H9 (cell line): ENCODE measurements at regions not wholly inside any gene's neighbourhood (a gene's known extent, or its start where the extent isn't known, plus 50 kb on each side); places are given as distances from the start of the nearest gene placed in this dataset.

Experiments used
- DNase-seq: peaks from one replicate; pipeline ENCODE4 v3.0.0-alpha.2; 2017
- H2AFZ ChIP-seq: one replicate; pipeline ENCODE4 v1.6.1; 2013; ENCODE audit warnings: mild to moderate bottlenecking, low read length, control low read depth, moderate library complexity
- H2AK5ac ChIP-seq: 2 replicates; pipeline ENCODE4 v1.6.1; 2013; ENCODE audit warnings: low read length, control low read depth, mixed read lengths; ENCODE audit not compliant: insufficient read length
- H2BK120ac ChIP-seq: one replicate; pipeline ENCODE4 v1.6.1; 2013; ENCODE audit warnings: low read depth, mild to moderate bottlenecking, low read length, control low read depth, inconsistent platforms; ENCODE audit not compliant: poor library complexity, severe bottlenecking
- H2BK12ac ChIP-seq: 2 replicates; pipeline ENCODE4 v1.6.1; 2013; ENCODE audit warnings: low read length, control low read depth, mixed read lengths, low read depth; ENCODE audit not compliant: insufficient read length
- H2BK15ac ChIP-seq: 2 replicates; pipeline ENCODE4 v1.6.1; 2013; ENCODE audit warnings: low read depth, low read length, control low read depth
- H2BK20ac ChIP-seq: one replicate; pipeline ENCODE4 v1.6.1; 2013; ENCODE audit warnings: low read depth, mild to moderate bottlenecking, low read length, control low read depth, inconsistent platforms; ENCODE audit not compliant: poor library complexity, severe bottlenecking
- H2BK5ac ChIP-seq: 2 replicates; pipeline ENCODE4 v1.6.1; 2013; ENCODE audit warnings: low read length, control low read depth, mixed read lengths; ENCODE audit not compliant: insufficient read length
- H3K14ac ChIP-seq: 2 replicates; pipeline ENCODE4 v1.6.1; 2013; ENCODE audit warnings: low read length, control low read depth; ENCODE audit not compliant: insufficient read depth
- H3K18ac ChIP-seq: 2 replicates; pipeline ENCODE4 v1.6.1; 2013; ENCODE audit warnings: low read depth, mild to moderate bottlenecking, mixed read lengths, low read length, control low read depth; ENCODE audit not compliant: insufficient read length
- H3K23ac ChIP-seq: 2 replicates; pipeline ENCODE4 v1.6.1; 2013; ENCODE audit warnings: low read length, control low read depth, mixed read lengths, low read depth; ENCODE audit not compliant: insufficient read length
- H3K23me2 ChIP-seq: 2 replicates; pipeline ENCODE4 v1.6.1; 2013; ENCODE audit warnings: low read depth, mild to moderate bottlenecking, mixed read lengths, low read length, control low read depth; ENCODE audit not compliant: insufficient read length, poor library complexity, severe bottlenecking
- H3K27ac ChIP-seq: 2 replicates; pipeline ENCODE4 v1.5.1; 2013; ENCODE audit warnings: low read length, control low read depth, mixed read lengths, low read depth; ENCODE audit not compliant: insufficient read length
- H3K27me3 ChIP-seq: 2 replicates; pipeline ENCODE4 v1.6.1; 2013; ENCODE audit warnings: low read length, control low read depth, inconsistent platforms; ENCODE audit not compliant: insufficient read depth
- H3K4ac ChIP-seq: 2 replicates; pipeline ENCODE4 v1.6.1; 2013; ENCODE audit warnings: low read depth, mild to moderate bottlenecking, control low read depth, inconsistent platforms, low read length, moderate library complexity
- H3K4me1 ChIP-seq: 2 replicates; pipeline ENCODE4 v1.6.1; 2013; ENCODE audit warnings: low read length, control low read depth, inconsistent platforms; ENCODE audit not compliant: insufficient read depth
- H3K4me2 ChIP-seq: 2 replicates; pipeline ENCODE4 v1.6.1; 2013; ENCODE audit warnings: low read length, control low read depth, mixed read lengths; ENCODE audit not compliant: insufficient read length, insufficient read depth
- H3K56ac ChIP-seq: 2 replicates; pipeline ENCODE4 v1.6.1; 2013; ENCODE audit warnings: low read depth, mild to moderate bottlenecking, mixed read lengths, low read length, control low read depth; ENCODE audit not compliant: insufficient read length
- H3K79me1 ChIP-seq: 2 replicates; pipeline ENCODE4 v1.6.1; 2013; ENCODE audit warnings: low read depth, mild to moderate bottlenecking, moderate library complexity, low read length, control low read depth, inconsistent platforms; ENCODE audit not compliant: insufficient read depth, poor library complexity, severe bottlenecking
- H3K79me2 ChIP-seq: 2 replicates; pipeline ENCODE4 v1.6.1; 2013; ENCODE audit warnings: low read length, control low read depth, inconsistent platforms; ENCODE audit not compliant: insufficient read depth
- H3K9ac ChIP-seq: 2 replicates; pipeline ENCODE4 v1.6.1; 2013; ENCODE audit warnings: low read length, control low read depth, mixed read lengths; ENCODE audit not compliant: insufficient read length; ENCODE audit errors: extremely low read depth
- H3K9me3 ChIP-seq: one replicate; pipeline ENCODE4 v1.6.1; 2013; ENCODE audit warnings: low read depth, low read length, inconsistent platforms; ENCODE audit not compliant: control insufficient read depth
- H3T11ph ChIP-seq: one replicate; pipeline ENCODE4 v1.6.1; 2013; ENCODE audit warnings: mild to moderate bottlenecking, low read length, control low read depth, inconsistent platforms
- H4K20me1 ChIP-seq: one replicate; pipeline ENCODE4 v1.6.1; 2013; ENCODE audit not compliant: control insufficient read depth, insufficient read length, insufficient read depth
- H4K5ac ChIP-seq: 2 replicates; pipeline ENCODE4 v1.6.1; 2013; ENCODE audit warnings: low read depth, mild to moderate bottlenecking, mixed read lengths, low read length, control low read depth; ENCODE audit not compliant: insufficient read length
- H4K8ac ChIP-seq: replicated peaks from 2 replicates; pipeline ENCODE4 v1.6.1; 2013; ENCODE audit warnings: low read length, control low read depth, mixed read lengths, low read depth; ENCODE audit not compliant: insufficient read length
- H4K91ac ChIP-seq: 2 replicates; pipeline ENCODE4 v1.6.1; 2013; ENCODE audit warnings: low read depth, mild to moderate bottlenecking, moderate library complexity, mixed read lengths, low read length, control low read depth; ENCODE audit not compliant: insufficient read length
- H3K27ac Mint-ChIP-seq, 3 experiments: 2 replicates in 2 of 3; 3 replicates in 1 of 3; pipeline ENCODE4 v1.8.0; 2020 to 2021; ENCODE audit warnings: mixed read lengths in 3 of 3, mild to moderate bottlenecking in 1 of 3, moderate library complexity in 1 of 3
- H3K27me3 Mint-ChIP-seq: 2 replicates; pipeline ENCODE4 v1.8.0; 2021; ENCODE audit warnings: low read depth, mild to moderate bottlenecking, moderate library complexity, mixed read lengths
- H3K36me3 Mint-ChIP-seq, 3 experiments: 2 replicates in 2 of 3; 3 replicates in 1 of 3; pipeline ENCODE4 v1.8.0; 2020 to 2021; ENCODE audit warnings: low read depth in 3 of 3, mixed read lengths in 3 of 3; ENCODE audit not compliant: insufficient read depth in 1 of 3
- H3K4me1 Mint-ChIP-seq, 2 experiments: 2 replicates each; pipeline ENCODE4 v1.8.0; 2020; ENCODE audit warnings: mixed read lengths in 2 of 2
- H3K4me3 Mint-ChIP-seq, 2 experiments: 2 replicates in 1 of 2; 3 replicates in 1 of 2; pipeline ENCODE4 v1.8.0; 2020 to 2021; ENCODE audit warnings: mild to moderate bottlenecking in 2 of 2, mixed read lengths in 2 of 2, moderate library complexity in 1 of 2
- H3K9me3 Mint-ChIP-seq, 2 experiments: 2 replicates in 1 of 2; 3 replicates in 1 of 2; pipeline ENCODE4 v1.8.0; 2020; ENCODE audit warnings: mild to moderate bottlenecking in 2 of 2, mixed read lengths in 2 of 2, moderate library complexity in 1 of 2
- WGBS: extraction: QIAGEN DNeasy Blood & Tissue Kit; methylation state at CpG from one replicate; pipeline ENCODE4 v1.1.7; 2013; ENCODE audit warnings: missing lambda C conversion rate, low lambda C conversion rate, mixed read lengths; ENCODE audit not compliant: insufficient read length; ENCODE audit errors: extremely low coverage; 5-methylcytosine and 5-hydroxymethylcytosine counted together
- TF ChIP-seq, protein P1 (sequence below): fragments of 200-600 bp; sonication (generic); conservative IDR thresholded peaks from 3 replicates; pipeline ENCODE4 v1.8.0; 2021; ENCODE audit warnings: antibody characterized with exemption, mild to moderate bottlenecking

GRCh38 chr15:62953021-62953420 lies 89.5 kb upstream of the TPM1 start:
- H3K9me3 ChIP-seq = no peaks in the 10 kb centered on the region
- no peak overlapping the region for H2BK15ac ChIP-seq
- peaks cover under 1% of the 10 kb centered on the region; the same call in 1 of the 2 replicates for H3K4me1 ChIP-seq
- H3K4ac ChIP-seq = no peak overlapping the region
- no peaks in the 10 kb centered on the region for H3K79me1 ChIP-seq
- no peak overlapping the region for H2BK5ac ChIP-seq
- Mint-ChIP-seq H3K36me3 (peaks cover 0 to 4% (median 0%) of the 10 kb centered on the region in 3 experiments; a peak in 1 of 7 replicates), H3K27ac (no peak overlapping the region), H3K9me3 (no peaks in the 10 kb centered on the region), H3K27me3 (peaks cover 9% of the 10 kb centered on the region), H3K4me3 (no peak overlapping the region), H3K4me1 (peaks cover 2 to 9% of the 10 kb centered on the region in 2 experiments)
- H2BK120ac ChIP-seq = no peak overlapping the region
- H2BK20ac ChIP-seq = no peak overlapping the region
- no peaks in the 10 kb centered on the region for H4K20me1 ChIP-seq
- no peaks in the 10 kb centered on the region for H3K27me3 ChIP-seq
- no peak overlapping the region for H3K56ac ChIP-seq
- no peak overlapping the region for H2AFZ ChIP-seq
- H3K4me2 ChIP-seq = no peak overlapping the region
- H3K14ac ChIP-seq = no peak overlapping the region
- no peak overlapping the region for H4K91ac ChIP-seq
- no peak overlapping the region for H2AK5ac ChIP-seq
- TF ChIP-seq, protein P1, sequence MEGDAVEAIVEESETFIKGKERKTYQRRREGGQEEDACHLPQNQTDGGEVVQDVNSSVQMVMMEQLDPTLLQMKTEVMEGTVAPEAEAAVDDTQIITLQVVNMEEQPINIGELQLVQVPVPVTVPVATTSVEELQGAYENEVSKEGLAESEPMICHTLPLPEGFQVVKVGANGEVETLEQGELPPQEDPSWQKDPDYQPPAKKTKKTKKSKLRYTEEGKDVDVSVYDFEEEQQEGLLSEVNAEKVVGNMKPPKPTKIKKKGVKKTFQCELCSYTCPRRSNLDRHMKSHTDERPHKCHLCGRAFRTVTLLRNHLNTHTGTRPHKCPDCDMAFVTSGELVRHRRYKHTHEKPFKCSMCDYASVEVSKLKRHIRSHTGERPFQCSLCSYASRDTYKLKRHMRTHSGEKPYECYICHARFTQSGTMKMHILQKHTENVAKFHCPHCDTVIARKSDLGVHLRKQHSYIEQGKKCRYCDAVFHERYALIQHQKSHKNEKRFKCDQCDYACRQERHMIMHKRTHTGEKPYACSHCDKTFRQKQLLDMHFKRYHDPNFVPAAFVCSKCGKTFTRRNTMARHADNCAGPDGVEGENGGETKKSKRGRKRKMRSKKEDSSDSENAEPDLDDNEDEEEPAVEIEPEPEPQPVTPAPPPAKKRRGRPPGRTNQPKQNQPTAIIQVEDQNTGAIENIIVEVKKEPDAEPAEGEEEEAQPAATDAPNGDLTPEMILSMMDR = no peak
- no peak overlapping the region for H2BK12ac ChIP-seq
- no peak overlapping the region for H4K5ac ChIP-seq
- no peaks in the 10 kb centered on the region for H3K79me2 ChIP-seq
- peak; percentile 84 for DNase-seq
- no peak overlapping the region for H3K18ac ChIP-seq
- H3K23ac ChIP-seq = no peak overlapping the region
- WGBS = no CpG with 5 or more reads among the region's 29 CpGs
- no peak overlapping the region for H3K9ac ChIP-seq
- H3T11ph ChIP-seq = no peak overlapping the region
- peaks cover 3% of the 10 kb centered on the region for H3K23me2 ChIP-seq
- H4K8ac ChIP-seq = no peak overlapping the region
- H3K27ac ChIP-seq = no peak overlapping the region
